MCF 10A (cell line): ENCODE measurements at regions not wholly inside any gene's neighbourhood (a gene's known extent, or its start where the extent isn't known, plus 50 kb on each side); places are given as distances from the start of the nearest gene placed in this dataset.

ENCODE experiments used
- BruUV-seq: library from RNA; stranded (reverse); fragments of 400-500 nt; replicated peaks from 2 replicates; lab custom pipeline; 2021; lab: Mats Ljungman, UMichigan
- CTCF ChIA-PET: fragments of 300-600 bp; sonication (Branson Sonifier 250); formaldehyde crosslinking; extraction: SDS; loops from one replicate; lab custom pipeline; 2021; ENCODE audit warnings: antibody characterized with exemption, inconsistent platforms; lab: Yijun Ruan, JAX
- POLR2A ChIA-PET: fragments of 300-600, 350-650 bp; sonication (Branson Sonifier 250); formaldehyde crosslinking; extraction: SDS; loops from one replicate; lab custom pipeline; 2020; ENCODE audit warnings: antibody characterized with exemption, inconsistent platforms; lab: Yijun Ruan, JAX
- DNase-seq: peaks from one replicate; pipeline ENCODE4 v3.0.0-alpha.2; 2018; ENCODE audit not compliant: unreplicated experiment
- H3K27ac Mint-ChIP-seq: one replicate; pipeline ENCODE4 v1.8.0; 2022; ENCODE audit warnings: mild to moderate bottlenecking, low read depth, mixed read lengths; ENCODE audit not compliant: unreplicated experiment
- H3K27me3 Mint-ChIP-seq: one replicate; pipeline ENCODE4 v1.8.0; 2022; ENCODE audit warnings: mixed read lengths; ENCODE audit not compliant: insufficient read depth, unreplicated experiment
- H3K36me3 Mint-ChIP-seq: one replicate; pipeline ENCODE4 v1.8.0; 2022; ENCODE audit warnings: mild to moderate bottlenecking, moderate library complexity, mixed read lengths; ENCODE audit not compliant: insufficient read depth, unreplicated experiment
- H3K4me1 Mint-ChIP-seq: one replicate; pipeline ENCODE4 v1.8.0; 2022; ENCODE audit warnings: mixed read lengths; ENCODE audit not compliant: insufficient read depth, unreplicated experiment
- H3K4me3 Mint-ChIP-seq: one replicate; pipeline ENCODE4 v1.8.0; 2022; ENCODE audit warnings: mild to moderate bottlenecking, moderate library complexity, mixed read lengths; ENCODE audit not compliant: unreplicated experiment
- H3K9me3 Mint-ChIP-seq: one replicate; pipeline ENCODE4 v1.8.0; 2022; ENCODE audit warnings: mixed read lengths; ENCODE audit not compliant: unreplicated experiment
- CTCF ChIP-seq: fragments of 200-600 bp; IDR thresholded peaks from one replicate; pipeline ENCODE4 v1.8.0; 2022; ENCODE audit warnings: antibody characterized with exemption, mild to moderate bottlenecking; ENCODE audit not compliant: unreplicated experiment
- intact Hi-C: fragments of 100-400 bp; cut with micrococcal nuclease; formaldehyde crosslinking; loops from 2 replicates; pipeline ENCODE4 v1.14.1; 2022

DNA sequence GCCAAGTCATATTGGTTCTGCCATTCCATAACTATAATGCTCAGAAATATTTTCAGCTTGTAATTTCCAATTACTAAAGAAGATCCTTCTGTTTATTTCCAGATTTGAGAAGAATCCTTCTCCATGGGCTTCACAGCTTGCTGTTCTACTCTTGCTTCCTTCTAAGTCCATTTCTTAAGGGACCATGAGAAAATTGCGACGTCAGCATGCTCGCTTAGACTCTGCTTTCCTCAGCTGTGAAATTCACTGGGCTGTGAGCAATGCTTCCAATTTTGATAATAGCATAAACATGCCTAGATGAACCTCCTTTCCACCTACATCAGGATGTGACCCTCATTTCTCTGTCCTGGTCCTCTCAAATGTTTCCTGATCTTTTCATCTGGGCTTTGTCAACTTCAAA is 145.3 kb upstream of the CDH20 start:
- BruUV-seq: no TSS peak
- H3K36me3 Mint-ChIP-seq: no peaks in the 10 kb centered on the region
- H3K27ac Mint-ChIP-seq: no peak overlapping the region

DNA sequence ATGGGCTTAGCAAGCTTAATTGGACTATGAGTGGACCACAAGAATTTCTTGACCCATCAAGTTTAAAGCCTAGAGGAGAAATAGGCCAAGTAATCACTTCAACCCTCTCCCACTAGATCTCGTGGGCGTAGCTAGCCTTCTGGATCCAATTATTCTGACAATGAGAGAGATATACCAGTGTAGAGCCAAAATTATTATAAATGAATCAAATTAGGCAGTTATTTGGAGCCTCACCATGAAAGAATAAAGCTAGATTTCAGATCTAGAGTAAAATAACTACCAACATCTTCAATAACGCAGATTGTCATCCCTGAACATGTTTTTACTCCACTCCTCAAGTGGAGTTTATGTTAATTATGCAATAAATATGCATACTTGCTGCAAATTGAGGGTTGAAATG is 143.9 kb upstream of the CDH20 start:
- ChIA-PET POLR2A (interaction anchor here (0.6 to 1.1 kb wide), 2 partner anchors 16 to 1268 kb away, joined by 3 to 4 read pairs; no protein-coding TSS in a partner anchor), CTCF (interaction anchor here (1.0 kb wide), 1 partner anchor 100 kb away, joined by 3 read pairs; no protein-coding TSS in a partner anchor)
- no TSS peak for BruUV-seq
- DNase-seq: no peak
- no peaks in the 10 kb centered on the region for H3K36me3 Mint-ChIP-seq
- no peak for TF ChIP-seq CTCF
- H3K9me3 Mint-ChIP-seq: no peaks in the 10 kb centered on the region
- no peak overlapping the region for H3K27ac Mint-ChIP-seq
- intact Hi-C loops: no loop called here
- H3K4me1 Mint-ChIP-seq: no peaks in the 10 kb centered on the region
- no peak overlapping the region for H3K4me3 Mint-ChIP-seq
- no peaks in the 10 kb centered on the region for H3K27me3 Mint-ChIP-seq

More for the DNA sequence above, 145.3 kb upstream of the CDH20 start:
- H3K4me3 Mint-ChIP-seq: no peak overlapping the region
- no peaks in the 10 kb centered on the region for H3K27me3 Mint-ChIP-seq
- intact Hi-C loops: no loop called here
- no peaks in the 10 kb centered on the region for H3K9me3 Mint-ChIP-seq
- no peak for TF ChIP-seq CTCF
- POLR2A ChIA-PET: no interaction called here
- CTCF ChIA-PET: no interaction called here
- no peak for DNase-seq
- no peaks in the 10 kb centered on the region for H3K4me1 Mint-ChIP-seq

GRCh38 chr18:61194726-61195125 is 138.5 kb upstream of the CDH20 start:
- intact Hi-C loops: no loop called here
- Mint-ChIP-seq H3K4me3 (no peak overlapping the region), H3K9me3 (no peaks in the 10 kb centered on the region), H3K36me3 (no peaks in the 10 kb centered on the region), H3K4me1 (peaks cover 5% of the 10 kb centered on the region), H3K27ac (no peak overlapping the region), H3K27me3 (peaks cover 11% of the 10 kb centered on the region)
- ChIA-PET POLR2A (no interaction called here), CTCF (no interaction called here)
- no peak for TF ChIP-seq CTCF
- BruUV-seq: no TSS peak
- no peak for DNase-seq

DNA sequence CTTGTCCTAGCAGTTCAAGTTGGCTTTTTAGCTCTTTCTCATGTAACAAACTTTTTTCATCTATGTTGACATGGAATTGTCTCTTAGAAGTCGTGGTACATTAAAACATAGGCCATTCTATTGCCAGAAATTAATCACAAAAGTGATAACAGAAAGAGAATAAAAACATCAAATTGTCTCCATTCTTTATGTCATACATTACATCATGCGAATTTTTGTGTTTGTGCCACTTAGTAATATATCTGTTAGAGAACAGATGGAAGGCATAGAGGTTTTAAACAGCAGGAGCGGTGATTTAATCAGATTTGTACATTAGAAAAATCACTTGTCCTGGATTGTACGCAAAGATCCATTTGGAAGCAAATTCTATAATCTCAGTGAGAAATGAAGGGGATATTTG is 136.5 kb upstream of the CDH20 start:
- ChIA-PET POLR2A (no interaction called here), CTCF (interaction anchor here (1.1 to 1.5 kb wide), 2 partner anchors 18 to 306 kb away, joined by 3 to 4 read pairs; no protein-coding TSS in a partner anchor)
- intact Hi-C loops: no loop called here
- no TSS peak for BruUV-seq
- Mint-ChIP-seq H3K27me3 (peaks cover 11% of the 10 kb centered on the region), H3K4me3 (no peak overlapping the region), H3K9me3 (no peaks in the 10 kb centered on the region), H3K27ac (no peak overlapping the region), H3K4me1 (peaks cover 5% of the 10 kb centered on the region), H3K36me3 (no peaks in the 10 kb centered on the region)
- no peak for TF ChIP-seq CTCF
- DNase-seq: no peak
